GM12878 (cell line): ENCODE measurements at regions not wholly inside any gene's neighbourhood (a gene's known extent, or its start where the extent isn't known, plus 50 kb on each side); places are given as distances from the start of the nearest gene placed in this dataset.

ENCODE experiments used
- ATAC-seq: fragments of 200-7000 bp; cut with Tn5 transposase; 3 replicates; pipeline ENCODE4 v1.9.1; 2020; ENCODE audit warnings: mild to moderate bottlenecking, moderate library complexity
- BruUV-seq: library from RNA; stranded (reverse); fragments of 400-500 nt; replicated peaks from 2 replicates; lab custom pipeline; 2021; lab: Mats Ljungman, UMichigan
- CTCF ChIA-PET: fragments of 300-600 bp; sonication (Branson Sonifier 250); formaldehyde crosslinking; extraction: SDS; loops from one replicate; lab custom pipeline; 2021; ENCODE audit warnings: inconsistent platforms; lab: Yijun Ruan, JAX
- POLR2A ChIA-PET: fragments of 350-600 bp; formaldehyde crosslinking; extraction: SDS; loops from one replicate; lab custom pipeline; 2021; ENCODE audit warnings: inconsistent platforms; lab: Charles Lee
- RAD21 ChIA-PET: fragments of 300-600 bp; sonication (Branson Sonifier 250); formaldehyde crosslinking; loops from one replicate; lab custom pipeline; 2023; ENCODE audit warnings: antibody characterized with exemption; ENCODE audit not compliant: unreplicated experiment; lab: Charles Lee
- SMC1A ChIA-PET: fragments of 300-600 bp; sonication (Branson Sonifier 250); formaldehyde crosslinking; loops from one replicate; lab custom pipeline; 2023; ENCODE audit not compliant: unreplicated experiment, uncharacterized antibody; lab: Charles Lee
- DNase-seq: peaks from one replicate; pipeline ENCODE4 v3.0.0-alpha.2; 2011; ENCODE audit warnings: low read depth, low spot score
- FAIRE-seq: peaks from 3 replicates; lab custom pipeline; 2011; peaks lifted over from hg19 to GRCh38; lab: Jason Lieb, UNC
- H2AFZ ChIP-seq: 2 replicates; pipeline ENCODE4 v1.6.0; 2011; ENCODE audit warnings: low read depth, low read length, control low read depth; ENCODE audit not compliant: control insufficient read depth
- H3K27ac ChIP-seq: 2 replicates; pipeline ENCODE4 v1.5.1; 2011; ENCODE audit warnings: control low read depth; ENCODE audit not compliant: control insufficient read depth, insufficient read depth
- H3K27me3 ChIP-seq, 2 experiments: replicated peaks in 1 of 2; 2 replicates each; pipeline versions ENCODE4 v1.6.0 to v1.6.1; 2011; ENCODE audit warnings: low read length in 1 of 2; ENCODE audit not compliant: control insufficient read depth in 2 of 2, insufficient read depth in 2 of 2
- H3K36me3 ChIP-seq, 2 experiments: 2 replicates each; pipeline ENCODE4 v1.5.1; 2011; ENCODE audit warnings: low read length in 1 of 2; ENCODE audit not compliant: control insufficient read depth in 2 of 2, insufficient read depth in 2 of 2
- H3K4me1 ChIP-seq: 2 replicates; pipeline ENCODE4 v1.6.1; 2011; ENCODE audit warnings: mild to moderate bottlenecking, low read length, moderate library complexity, mixed read lengths; ENCODE audit not compliant: control insufficient read depth, insufficient read depth
- H3K4me2 ChIP-seq: 2 replicates; pipeline ENCODE4 v1.6.0; 2011; ENCODE audit warnings: control low read depth; ENCODE audit not compliant: control insufficient read depth, insufficient read depth
- H3K4me3 ChIP-seq: fragments of 200-600 bp; sonication (generic); 2 replicates; pipeline ENCODE4 v1.5.1; 2016
- H3K79me2 ChIP-seq: 2 replicates; pipeline ENCODE4 v1.6.0; 2011; ENCODE audit warnings: low read length; ENCODE audit not compliant: control insufficient read depth, insufficient read depth
- H3K9ac ChIP-seq: 2 replicates; pipeline ENCODE4 v1.8.0; 2011; ENCODE audit warnings: low read length, control low read depth, mixed read lengths; ENCODE audit not compliant: control insufficient read depth, insufficient read depth
- H3K9me3 ChIP-seq: replicated peaks from 3 replicates; pipeline ENCODE4 v1.5.1; 2011; ENCODE audit warnings: mild to moderate bottlenecking, low read length; ENCODE audit not compliant: control insufficient read depth, insufficient read depth
- H4K20me1 ChIP-seq: 2 replicates; pipeline ENCODE4 v1.6.0; 2011; ENCODE audit not compliant: control insufficient read depth, insufficient read depth
- EED ChIP-seq: sonication (generic); IDR thresholded peaks from 2 replicates; pipeline ENCODE4 v1.6.1; 2016; ENCODE audit warnings: antibody characterized with exemption, low read depth
- FOS ChIP-seq: IDR thresholded peaks from 3 replicates; pipeline ENCODE4 v1.6.1; 2011; ENCODE audit warnings: borderline replicate concordance; ENCODE audit not compliant: insufficient read length; ENCODE audit errors: extremely low read depth
- IKZF2 ChIP-seq, 2 experiments: fragments of 450-650 bp; IDR thresholded peaks; 2 replicates each; pipeline ENCODE4 v1.6.1; 2017; ENCODE audit warnings: mild to moderate bottlenecking in 2 of 2, moderate library complexity in 2 of 2
- JUNB ChIP-seq: IDR thresholded peaks from 2 replicates; pipeline ENCODE4 v1.6.1; 2016; ENCODE audit warnings: antibody characterized with exemption, mild to moderate bottlenecking
- MEF2B ChIP-seq: fragments of 450-650 bp; IDR thresholded peaks from 2 replicates; pipeline ENCODE4 v1.6.1; 2018; ENCODE audit warnings: mild to moderate bottlenecking, moderate library complexity; ENCODE audit not compliant: partially characterized antibody, poor library complexity, severe bottlenecking
- NFYA ChIP-seq: IDR thresholded peaks from 2 replicates; pipeline ENCODE4 v1.6.1; 2011; ENCODE audit warnings: low read depth, mild to moderate bottlenecking, low read length, improper control_type of control experiment, borderline replicate concordance
- NRF1 ChIP-seq: conservative IDR thresholded peaks from 2 replicates; pipeline ENCODE4 v1.6.1; 2011; ENCODE audit warnings: mild to moderate bottlenecking, low read depth, low read length, improper control_type of control experiment
- RAD51 ChIP-seq: fragments of 450-650 bp; IDR thresholded peaks from 2 replicates; pipeline ENCODE4 v1.6.1; 2016; ENCODE audit warnings: moderate library complexity, mild to moderate bottlenecking, inconsistent platforms
- STAT1 ChIP-seq: fragments of 450-650 bp; conservative IDR thresholded peaks from 2 replicates; pipeline ENCODE4 v1.6.1; 2014; ENCODE audit warnings: antibody characterized with exemption, mild to moderate bottlenecking
- in situ Hi-C: fragments of 300-500 bp; cut with MboI; formaldehyde crosslinking; loops from 9 replicates; pipeline ENCODE4 v1.14.3; 2018; ENCODE audit warnings: mixed read lengths
- intact Hi-C: fragments of 100-400 bp; cut with micrococcal nuclease; formaldehyde crosslinking; loops from one replicate; pipeline ENCODE4 v1.14.2; 2022; ENCODE audit not compliant: unreplicated experiment
- TF ChIP-seq, protein P1 (sequence below): fragments of 450-650 bp; IDR thresholded peaks from 2 replicates; pipeline ENCODE4 v1.6.1; 2018; ENCODE audit warnings: borderline replicate concordance, mild to moderate bottlenecking; ENCODE audit not compliant: partially characterized antibody
- TF ChIP-seq, protein P2 (sequence below): fragments of 450-650 bp; formaldehyde crosslinking; IDR thresholded peaks from 2 replicates; pipeline ENCODE4 v1.5.0; 2022; ENCODE audit warnings: mild to moderate bottlenecking, missing genetic modification characterization
- TF ChIP-seq, protein P3 (sequence below): IDR thresholded peaks from 2 replicates; pipeline ENCODE4 v1.6.1; 2011; ENCODE audit warnings: borderline replicate concordance, low read depth, mild to moderate bottlenecking, moderate library complexity, mixed read lengths, low read length; ENCODE audit not compliant: insufficient read depth; ENCODE audit errors: extremely low read length
- TF ChIP-seq, protein P4 (sequence below): fragments of 450-650 bp; formaldehyde crosslinking; IDR thresholded peaks from 2 replicates; pipeline ENCODE4 v1.4.0; 2020; ENCODE audit warnings: mild to moderate bottlenecking, moderate library complexity

DNA sequence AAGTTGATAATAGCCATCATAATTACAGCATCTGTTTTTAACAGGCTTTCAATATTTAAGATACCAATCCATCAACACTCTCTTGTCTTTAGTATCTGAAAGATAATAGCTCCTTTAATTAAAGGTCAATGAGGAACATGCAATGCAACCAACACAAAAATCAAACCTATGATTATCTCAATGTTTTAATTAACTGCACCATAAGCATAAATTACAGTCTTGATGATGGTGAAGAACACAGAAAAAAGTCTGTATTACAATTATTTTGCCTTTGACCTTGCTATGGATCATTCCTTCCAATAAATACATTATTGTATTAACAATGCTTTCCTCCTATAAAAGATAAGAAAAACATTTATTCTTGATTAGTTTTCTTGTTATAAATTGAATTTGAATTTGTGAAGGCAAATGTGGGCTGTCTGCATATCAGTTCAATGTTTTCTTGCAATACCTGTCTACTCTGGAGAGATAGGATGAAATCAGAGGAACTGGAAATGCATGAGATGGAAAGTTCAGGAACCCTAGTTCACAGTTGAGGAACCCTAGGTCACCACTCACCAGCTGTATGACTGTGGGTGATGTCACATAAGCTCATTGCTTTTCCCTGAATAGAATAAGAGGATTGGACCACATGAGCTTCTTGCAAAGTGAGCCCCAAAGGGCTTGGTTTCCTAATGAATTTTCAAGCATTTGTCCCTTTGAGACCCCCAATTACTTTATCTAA, 58.5 kb upstream of the ANXA1 start:
- DNase-seq (no peak), FAIRE-seq (no peak), ATAC-seq (no peak)
- no peak overlapping the region for H3K4me2 ChIP-seq
- ChIA-PET SMC1A (interaction anchor here (1.3 to 1.5 kb wide), 3 partner anchors 14 to 71 kb away, joined by 3 read pairs; no protein-coding TSS in a partner anchor), CTCF (interaction anchor here (1.5 to 3.4 kb wide), 2 partner anchors 11 to 14 kb away, joined by 8 to 11 read pairs; no protein-coding TSS in a partner anchor), RAD21 (interaction anchor here (1.0 kb wide), 1 partner anchor 14 kb away, joined by 3 read pairs; no protein-coding TSS in a partner anchor), POLR2A (no interaction called here)
- H4K20me1 ChIP-seq = no peaks in the 10 kb centered on the region
- no peaks in the 10 kb centered on the region for H3K36me3 ChIP-seq
- no peak overlapping the region for H3K9ac ChIP-seq
- intact Hi-C loops = no loop called here
- no peaks in the 10 kb centered on the region for H3K9me3 ChIP-seq
- no peak overlapping the region for H3K27ac ChIP-seq
- no peak overlapping the region for H3K4me3 ChIP-seq
- BruUV-seq = no TSS peak
- H2AFZ ChIP-seq = no peak overlapping the region
- no peaks in the 10 kb centered on the region for H3K4me1 ChIP-seq
- H3K27me3 ChIP-seq = no peaks in the 10 kb centered on the region
- H3K79me2 ChIP-seq = no peaks in the 10 kb centered on the region
- in situ Hi-C loops = no loop called here
- TF ChIP-seq, protein P1, sequence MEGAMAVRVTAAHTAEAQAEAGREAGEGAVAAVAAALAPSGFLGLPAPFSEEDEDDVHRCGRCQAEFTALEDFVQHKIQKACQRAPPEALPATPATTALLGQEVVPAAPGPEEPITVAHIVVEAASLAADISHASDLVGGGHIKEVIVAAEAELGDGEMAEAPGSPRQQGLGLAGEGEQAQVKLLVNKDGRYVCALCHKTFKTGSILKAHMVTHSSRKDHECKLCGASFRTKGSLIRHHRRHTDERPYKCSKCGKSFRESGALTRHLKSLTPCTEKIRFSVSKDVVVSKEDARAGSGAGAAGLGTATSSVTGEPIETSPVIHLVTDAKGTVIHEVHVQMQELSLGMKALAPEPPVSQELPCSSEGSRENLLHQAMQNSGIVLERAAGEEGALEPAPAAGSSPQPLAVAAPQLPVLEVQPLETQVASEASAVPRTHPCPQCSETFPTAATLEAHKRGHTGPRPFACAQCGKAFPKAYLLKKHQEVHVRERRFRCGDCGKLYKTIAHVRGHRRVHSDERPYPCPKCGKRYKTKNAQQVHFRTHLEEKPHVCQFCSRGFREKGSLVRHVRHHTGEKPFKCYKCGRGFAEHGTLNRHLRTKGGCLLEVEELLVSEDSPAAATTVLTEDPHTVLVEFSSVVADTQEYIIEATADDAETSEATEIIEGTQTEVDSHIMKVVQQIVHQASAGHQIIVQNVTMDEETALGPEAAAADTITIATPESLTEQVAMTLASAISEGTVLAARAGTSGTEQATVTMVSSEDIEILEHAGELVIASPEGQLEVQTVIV = no peak
- TF ChIP-seq MEF2B (no peak), IKZF2 (IDR thresholded peaks at IDR 0.05) (no peak), NRF1 (no peak), EED (no peak), FOS (no peak), NFYA (no peak), RAD51 (no peak), STAT1 (no peak), JUNB (no peak)
- TF ChIP-seq, protein P2, sequence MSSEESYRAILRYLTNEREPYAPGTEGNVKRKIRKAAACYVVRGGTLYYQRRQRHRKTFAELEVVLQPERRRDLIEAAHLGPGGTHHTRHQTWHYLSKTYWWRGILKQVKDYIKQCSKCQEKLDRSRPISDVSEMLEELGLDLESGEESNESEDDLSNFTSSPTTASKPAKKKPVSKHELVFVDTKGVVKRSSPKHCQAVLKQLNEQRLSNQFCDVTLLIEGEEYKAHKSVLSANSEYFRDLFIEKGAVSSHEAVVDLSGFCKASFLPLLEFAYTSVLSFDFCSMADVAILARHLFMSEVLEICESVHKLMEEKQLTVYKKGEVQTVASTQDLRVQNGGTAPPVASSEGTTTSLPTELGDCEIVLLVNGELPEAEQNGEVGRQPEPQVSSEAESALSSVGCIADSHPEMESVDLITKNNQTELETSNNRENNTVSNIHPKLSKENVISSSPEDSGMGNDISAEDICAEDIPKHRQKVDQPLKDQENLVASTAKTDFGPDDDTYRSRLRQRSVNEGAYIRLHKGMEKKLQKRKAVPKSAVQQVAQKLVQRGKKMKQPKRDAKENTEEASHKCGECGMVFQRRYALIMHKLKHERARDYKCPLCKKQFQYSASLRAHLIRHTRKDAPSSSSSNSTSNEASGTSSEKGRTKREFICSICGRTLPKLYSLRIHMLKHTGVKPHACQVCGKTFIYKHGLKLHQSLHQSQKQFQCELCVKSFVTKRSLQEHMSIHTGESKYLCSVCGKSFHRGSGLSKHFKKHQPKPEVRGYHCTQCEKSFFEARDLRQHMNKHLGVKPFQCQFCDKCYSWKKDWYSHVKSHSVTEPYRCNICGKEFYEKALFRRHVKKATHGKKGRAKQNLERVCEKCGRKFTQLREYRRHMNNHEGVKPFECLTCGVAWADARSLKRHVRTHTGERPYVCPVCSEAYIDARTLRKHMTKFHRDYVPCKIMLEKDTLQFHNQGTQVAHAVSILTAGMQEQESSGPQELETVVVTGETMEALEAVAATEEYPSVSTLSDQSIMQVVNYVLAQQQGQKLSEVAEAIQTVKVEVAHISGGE (CRISPR knock-in tag) = no peak
- TF ChIP-seq, protein P3, sequence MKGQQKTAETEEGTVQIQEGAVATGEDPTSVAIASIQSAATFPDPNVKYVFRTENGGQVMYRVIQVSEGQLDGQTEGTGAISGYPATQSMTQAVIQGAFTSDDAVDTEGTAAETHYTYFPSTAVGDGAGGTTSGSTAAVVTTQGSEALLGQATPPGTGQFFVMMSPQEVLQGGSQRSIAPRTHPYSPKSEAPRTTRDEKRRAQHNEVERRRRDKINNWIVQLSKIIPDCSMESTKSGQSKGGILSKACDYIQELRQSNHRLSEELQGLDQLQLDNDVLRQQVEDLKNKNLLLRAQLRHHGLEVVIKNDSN = no peak
- TF ChIP-seq, protein P4, sequence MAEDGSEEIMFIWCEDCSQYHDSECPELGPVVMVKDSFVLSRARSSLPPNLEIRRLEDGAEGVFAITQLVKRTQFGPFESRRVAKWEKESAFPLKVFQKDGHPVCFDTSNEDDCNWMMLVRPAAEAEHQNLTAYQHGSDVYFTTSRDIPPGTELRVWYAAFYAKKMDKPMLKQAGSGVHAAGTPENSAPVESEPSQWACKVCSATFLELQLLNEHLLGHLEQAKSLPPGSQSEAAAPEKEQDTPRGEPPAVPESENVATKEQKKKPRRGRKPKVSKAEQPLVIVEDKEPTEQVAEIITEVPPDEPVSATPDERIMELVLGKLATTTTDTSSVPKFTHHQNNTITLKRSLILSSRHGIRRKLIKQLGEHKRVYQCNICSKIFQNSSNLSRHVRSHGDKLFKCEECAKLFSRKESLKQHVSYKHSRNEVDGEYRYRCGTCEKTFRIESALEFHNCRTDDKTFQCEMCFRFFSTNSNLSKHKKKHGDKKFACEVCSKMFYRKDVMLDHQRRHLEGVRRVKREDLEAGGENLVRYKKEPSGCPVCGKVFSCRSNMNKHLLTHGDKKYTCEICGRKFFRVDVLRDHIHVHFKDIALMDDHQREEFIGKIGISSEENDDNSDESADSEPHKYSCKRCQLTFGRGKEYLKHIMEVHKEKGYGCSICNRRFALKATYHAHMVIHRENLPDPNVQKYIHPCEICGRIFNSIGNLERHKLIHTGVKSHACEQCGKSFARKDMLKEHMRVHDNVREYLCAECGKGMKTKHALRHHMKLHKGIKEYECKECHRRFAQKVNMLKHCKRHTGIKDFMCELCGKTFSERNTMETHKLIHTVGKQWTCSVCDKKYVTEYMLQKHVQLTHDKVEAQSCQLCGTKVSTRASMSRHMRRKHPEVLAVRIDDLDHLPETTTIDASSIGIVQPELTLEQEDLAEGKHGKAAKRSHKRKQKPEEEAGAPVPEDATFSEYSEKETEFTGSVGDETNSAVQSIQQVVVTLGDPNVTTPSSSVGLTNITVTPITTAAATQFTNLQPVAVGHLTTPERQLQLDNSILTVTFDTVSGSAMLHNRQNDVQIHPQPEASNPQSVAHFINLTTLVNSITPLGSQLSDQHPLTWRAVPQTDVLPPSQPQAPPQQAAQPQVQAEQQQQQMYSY (CRISPR knock-in tag) = no peak
